CD4-positive, alpha-beta T cell (primary cell): ENCODE measurements at regions not wholly inside any gene's neighbourhood (a gene's known extent, or its start where the extent isn't known, plus 50 kb on each side); places are given as distances from the start of the nearest gene placed in this dataset.

ENCODE experiments used
- ATAC-seq: fragments of 200-7000 bp; cut with Tn5 transposase; one replicate; pipeline ENCODE4 v1.10.0; 2022; ENCODE audit warnings: mild to moderate bottlenecking; ENCODE audit not compliant: poor library complexity
- CTCF ChIA-PET: fragments of 350-600 bp; sonication (Branson Sonifier 250); formaldehyde crosslinking; loops from one replicate; lab custom pipeline; 2021; ENCODE audit warnings: antibody characterized with exemption, inconsistent platforms; lab: Charles Lee
- POLR2A ChIA-PET: fragments of 350-600 bp; sonication (Branson Sonifier 250); formaldehyde crosslinking; loops from one replicate; lab custom pipeline; 2021; ENCODE audit warnings: antibody characterized with exemption, inconsistent platforms; lab: Charles Lee
- DNase-seq, 14 experiments: peaks; one replicate each; pipeline ENCODE4 v3.0.0-alpha.2; 2013 to 2020; ENCODE audit warnings: mixed read lengths in 2 of 14
- H3K27ac ChIP-seq, 2 donors: one replicate each; pipeline versions ENCODE4 v1.5.1 to v1.7.0; 2013; ENCODE audit warnings: low read length in 2 of 2, low read depth in 1 of 2, mild to moderate bottlenecking in 1 of 2
- H3K27me3 ChIP-seq, 2 experiments: 1 replicate in 1 of 2; 2 replicates in 1 of 2; pipeline versions ENCODE4 v1.6.1 to v1.7.0; 2013; ENCODE audit warnings: low read length in 2 of 2, control low read depth in 1 of 2, mild to moderate bottlenecking in 1 of 2, moderate library complexity in 1 of 2; ENCODE audit not compliant: insufficient read depth in 2 of 2, control insufficient read depth in 1 of 2
- H3K36me3 ChIP-seq: one replicate; pipeline ENCODE4 v1.6.1; 2013; ENCODE audit warnings: low read length, control low read depth; ENCODE audit not compliant: insufficient read depth
- H3K4me1 ChIP-seq: one replicate; pipeline ENCODE4 v1.6.1; 2013; ENCODE audit warnings: low read length, control low read depth; ENCODE audit not compliant: insufficient read depth
- H3K4me3 ChIP-seq: one replicate; pipeline ENCODE4 v1.5.1; 2013; ENCODE audit warnings: mild to moderate bottlenecking, low read length, moderate library complexity
- H3K9me3 ChIP-seq, 2 experiments: 1 replicate in 1 of 2; 2 replicates in 1 of 2; pipeline versions ENCODE4 v1.6.1 to v1.7.0; 2013; ENCODE audit warnings: low read length in 2 of 2, mild to moderate bottlenecking in 2 of 2, control low read depth in 1 of 2, moderate library complexity in 1 of 2; ENCODE audit not compliant: control insufficient read depth in 1 of 2, insufficient read depth in 1 of 2
- H3K27ac Mint-ChIP-seq: one replicate; pipeline ENCODE4 v1.8.0; 2020; ENCODE audit warnings: mixed read lengths
- H3K27me3 Mint-ChIP-seq: one replicate; pipeline ENCODE4 v1.8.0; 2021; ENCODE audit warnings: mixed read lengths
- H3K36me3 Mint-ChIP-seq: one replicate; pipeline ENCODE4 v1.8.0; 2021; ENCODE audit warnings: low read depth, mixed read lengths
- H3K4me1 Mint-ChIP-seq: one replicate; pipeline ENCODE4 v1.8.0; 2021; ENCODE audit warnings: low read depth, mixed read lengths
- H3K4me3 Mint-ChIP-seq: one replicate; pipeline ENCODE4 v1.8.0; 2020; ENCODE audit warnings: mild to moderate bottlenecking, mixed read lengths
- H3K9me3 Mint-ChIP-seq: one replicate; pipeline ENCODE4 v1.8.0; 2020; ENCODE audit warnings: mixed read lengths
- CTCF ChIP-seq: fragments of 200-600 bp; IDR thresholded peaks from one replicate; pipeline ENCODE4 v1.8.0; 2022; ENCODE audit warnings: antibody characterized with exemption, mild to moderate bottlenecking
- intact Hi-C, 2 experiments: fragments of 100-400 bp; cut with DNase I in 1 of 2; cut with micrococcal nuclease in 1 of 2; formaldehyde crosslinking; loops; one replicate each; pipeline versions ENCODE4 v1.15.1 to v1.9.0; 2023 to 2025; cut with DNase I, micrococcal nuclease

- intact Hi-C loops: no loop called here
- ChIA-PET POLR2A (no interaction called here), CTCF (no interaction called here)
- Histone ChIP-seq H3K36me3 (no peaks in the 10 kb centered on the region), H3K4me1 (no peaks in the 10 kb centered on the region), H3K4me3 (no peak overlapping the region), H3K27ac (no peak overlapping the region), H3K9me3 (no peaks in the 10 kb centered on the region), H3K27me3 (no peaks in the 10 kb centered on the region)
- Mint-ChIP-seq H3K27me3 (peaks cover 22% of the 10 kb centered on the region), H3K4me3 (no peak overlapping the region), H3K4me1 (no peaks in the 10 kb centered on the region), H3K27ac (no peak overlapping the region), H3K9me3 (no peaks in the 10 kb centered on the region), H3K36me3 (no peaks in the 10 kb centered on the region)
- ATAC-seq (no peak), DNase-seq (no peak)
- no peak for TF ChIP-seq CTCF
These were observed 399.3 kb downstream of the LRATD1 start for GRCh38 chr2:15031745-15032240.

DNA sequence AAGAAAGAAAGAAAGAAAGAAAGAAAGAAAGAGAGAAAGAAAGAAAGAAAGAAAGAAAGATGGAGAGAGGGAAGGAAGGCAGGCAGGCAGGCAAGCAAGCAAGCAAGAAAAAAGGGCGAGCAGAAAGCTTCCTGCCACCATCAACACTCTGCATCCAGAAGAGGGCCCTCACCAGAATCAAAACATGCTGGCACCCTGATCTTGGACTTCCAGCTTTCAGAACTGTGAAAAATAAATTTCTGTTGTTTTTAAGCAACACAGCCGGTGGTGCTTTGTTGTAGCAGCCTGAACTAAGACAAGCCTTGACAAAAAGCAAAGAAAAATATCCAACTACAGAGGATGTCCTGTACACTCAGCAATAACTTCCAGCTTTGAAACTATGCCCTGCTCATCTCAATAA lies 401.7 kb downstream of the LRATD1 start:
- H3K27ac Mint-ChIP-seq: no peak overlapping the region
- intact Hi-C loops: no loop called here
- TF ChIP-seq CTCF: no peak
- no peaks in the 10 kb centered on the region for H3K4me1 ChIP-seq
- H3K27me3 Mint-ChIP-seq: peaks cover 22% of the 10 kb centered on the region
- no peaks in the 10 kb centered on the region for H3K9me3 ChIP-seq
- no peak overlapping the region for H3K27ac ChIP-seq
- H3K4me3 ChIP-seq: no peak overlapping the region
- H3K36me3 Mint-ChIP-seq: no peaks in the 10 kb centered on the region
- DNase-seq (no peak), ATAC-seq (no peak)
- no peaks in the 10 kb centered on the region for H3K36me3 ChIP-seq
- H3K4me3 Mint-ChIP-seq: no peak overlapping the region
- CTCF ChIA-PET: no interaction called here
- H3K9me3 Mint-ChIP-seq: no peaks in the 10 kb centered on the region
- H3K27me3 ChIP-seq: no peaks in the 10 kb centered on the region
- POLR2A ChIA-PET: no interaction called here
- no peaks in the 10 kb centered on the region for H3K4me1 Mint-ChIP-seq

DNA sequence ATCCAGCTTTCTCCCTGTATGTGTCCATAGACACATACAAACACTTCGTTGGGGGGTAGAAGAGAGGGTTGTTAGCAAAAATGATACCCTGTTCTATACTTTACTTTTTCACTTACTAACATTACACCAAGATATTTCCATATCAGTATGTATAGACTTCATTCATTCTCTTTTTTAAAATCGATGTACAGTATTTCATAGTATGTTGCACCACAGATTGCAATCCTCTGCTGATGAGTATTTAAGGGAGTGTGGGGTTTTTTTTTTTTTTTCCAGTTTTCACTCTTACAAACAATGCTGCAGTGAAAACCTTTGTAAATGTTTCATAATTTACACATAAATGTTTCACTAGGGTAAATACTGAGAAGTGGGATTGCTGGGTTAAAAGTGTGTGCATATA lies 402.3 kb downstream of the LRATD1 start:
- POLR2A ChIA-PET: no interaction called here
- no peaks in the 10 kb centered on the region for H3K36me3 ChIP-seq
- H3K4me3 Mint-ChIP-seq: no peak overlapping the region
- no peak for DNase-seq
- H3K27ac ChIP-seq: no peak overlapping the region
- H3K4me1 Mint-ChIP-seq: no peaks in the 10 kb centered on the region
- ATAC-seq: no peak
- no peaks in the 10 kb centered on the region for H3K4me1 ChIP-seq
- peaks cover 22% of the 10 kb centered on the region for H3K27me3 Mint-ChIP-seq
- H3K9me3 ChIP-seq: no peaks in the 10 kb centered on the region
- H3K36me3 Mint-ChIP-seq: no peaks in the 10 kb centered on the region
- CTCF ChIA-PET: no interaction called here
- no peak overlapping the region for H3K4me3 ChIP-seq
- no peak for TF ChIP-seq CTCF
- H3K9me3 Mint-ChIP-seq: no peaks in the 10 kb centered on the region
- intact Hi-C loops: no loop called here
- H3K27ac Mint-ChIP-seq: no peak overlapping the region
- no peaks in the 10 kb centered on the region for H3K27me3 ChIP-seq
